Ishikawa (cell line): ENCODE measurements at regions not wholly inside any gene's neighbourhood (a gene's known extent, or its start where the extent isn't known, plus 50 kb on each side); places are given as distances from the start of the nearest gene placed in this dataset.

Source experiments
- CEBPB ChIP-seq: IDR thresholded peaks from 2 replicates; pipeline ENCODE4 v1.6.1; 2012
- CREB1 ChIP-seq: IDR thresholded peaks from 2 replicates; pipeline ENCODE4 v1.6.1; 2012; ENCODE audit warnings: low read depth
- EGR1 ChIP-seq: IDR thresholded peaks from 2 replicates; pipeline ENCODE4 v1.6.1; 2012
- EP300 ChIP-seq: IDR thresholded peaks from 2 replicates; pipeline ENCODE4 v1.6.1; 2012; ENCODE audit warnings: borderline replicate concordance
- FOXM1 ChIP-seq: IDR thresholded peaks from 2 replicates; pipeline ENCODE4 v1.6.1; 2012; ENCODE audit warnings: low read depth, borderline replicate concordance
- MAX ChIP-seq: IDR thresholded peaks from 2 replicates; pipeline ENCODE4 v1.6.1; 2012
- NFIC ChIP-seq: IDR thresholded peaks from 2 replicates; pipeline ENCODE4 v1.6.1; 2012
- RAD21 ChIP-seq: IDR thresholded peaks from 2 replicates; pipeline ENCODE4 v1.6.1; 2012; ENCODE audit warnings: low read depth
- REST ChIP-seq: IDR thresholded peaks from 2 replicates; pipeline ENCODE4 v1.6.1; 2012; ENCODE audit warnings: low read depth, mild to moderate bottlenecking
- TAF1 ChIP-seq: IDR thresholded peaks from 2 replicates; pipeline ENCODE4 v1.6.1; 2012; ENCODE audit warnings: low read depth, mild to moderate bottlenecking
- TCF12 ChIP-seq: IDR thresholded peaks from 2 replicates; pipeline ENCODE4 v1.6.1; 2012; ENCODE audit warnings: low read depth
- TEAD4 ChIP-seq: IDR thresholded peaks from 2 replicates; pipeline ENCODE4 v1.6.1; 2012
- USF1 ChIP-seq: IDR thresholded peaks from 2 replicates; pipeline ENCODE4 v1.6.1; 2012
- YY1 ChIP-seq: IDR thresholded peaks from 2 replicates; pipeline ENCODE4 v1.6.1; 2012; ENCODE audit warnings: low read depth
- ZBTB7A ChIP-seq: IDR thresholded peaks from 2 replicates; pipeline ENCODE4 v1.6.1; 2012; ENCODE audit warnings: low read depth

GRCh38 chr9:135280666-135281065 lies 193.2 kb downstream of the OLFM1 start:
- TF ChIP-seq FOXM1 (no peak), TAF1 (no peak)

GRCh38 chr9:135281151-135281550 lies 193.7 kb downstream of the OLFM1 start:
- TF ChIP-seq MAX (no peak), EP300 (no peak), NFIC (no peak), ZBTB7A (no peak), FOXM1 (no peak), TCF12 (no peak), TEAD4 (no peak), CREB1 (no peak), CEBPB (no peak), USF1 (no peak), YY1 (no peak), REST (no peak)

- TF ChIP-seq NFIC (peak; percentile 93), YY1 (no peak), TCF12 (0 out of 2 replicates have a peak, but pooled peaks have one; percentile 33)
Measured at GRCh38 chr9:135281791-135282737, 194.6 kb downstream of the OLFM1 start.

- TF ChIP-seq MAX: no peak
- TF ChIP-seq NFIC: no peak
- TF ChIP-seq ZBTB7A: no peak
- no peak for TF ChIP-seq EGR1
Measured at GRCh38 chr9:135282808-135283207, 195.3 kb downstream of the OLFM1 start.

GRCh38 chr9:135283671-135284070 lies 195.9 kb upstream of the PPP1R26 start:
- TF ChIP-seq ZBTB7A (no peak), MAX (no peak), TAF1 (no peak), CREB1 (no peak), TEAD4 (no peak), RAD21 (no peak)

- no peak for TF ChIP-seq RAD21
- TF ChIP-seq MAX: no peak
- TF ChIP-seq CREB1: no peak
- TF ChIP-seq EP300: no peak
- no peak for TF ChIP-seq NFIC
- TF ChIP-seq FOXM1: no peak
- no peak for TF ChIP-seq ZBTB7A
- TF ChIP-seq USF1: no peak
- TF ChIP-seq CEBPB: no peak
- TF ChIP-seq REST: no peak
Measured at GRCh38 chr9:135284386-135285134, 195.0 kb upstream of the PPP1R26 start.
